HFFc6 (cell line): ENCODE measurements at regions not wholly inside any gene's neighbourhood (a gene's known extent, or its start where the extent isn't known, plus 50 kb on each side); places are given as distances from the start of the nearest gene placed in this dataset.

Source experiments
- DNase-seq: peaks from one replicate; pipeline ENCODE4 v3.0.0-alpha.2; 2018
- H3K27ac Mint-ChIP-seq: 2 replicates; pipeline ENCODE4 v1.8.0; 2020; ENCODE audit warnings: mild to moderate bottlenecking, mixed read lengths
- H3K27me3 Mint-ChIP-seq: 2 replicates; pipeline ENCODE4 v1.8.0; 2021; ENCODE audit warnings: mild to moderate bottlenecking, moderate library complexity, mixed read lengths; ENCODE audit not compliant: insufficient read depth
- H3K36me3 Mint-ChIP-seq: 2 replicates; pipeline ENCODE4 v1.8.0; 2021; ENCODE audit warnings: low read depth, mixed read lengths
- H3K4me1 Mint-ChIP-seq: 2 replicates; pipeline ENCODE4 v1.8.0; 2020; ENCODE audit warnings: low read depth, mixed read lengths
- H3K4me3 Mint-ChIP-seq: 2 replicates; pipeline ENCODE4 v1.8.0; 2020; ENCODE audit warnings: mild to moderate bottlenecking, moderate library complexity, mixed read lengths
- H3K9me3 Mint-ChIP-seq: 2 replicates; pipeline ENCODE4 v1.8.0; 2020; ENCODE audit warnings: mild to moderate bottlenecking, mixed read lengths
- CTCF ChIP-seq: fragments of 200-600 bp; sonication (generic); IDR thresholded peaks from 2 replicates; pipeline ENCODE4 v1.5.0; 2021; ENCODE audit warnings: antibody characterized with exemption, mild to moderate bottlenecking

- Mint-ChIP-seq H3K4me1 (no peaks in the 10 kb centered on the region), H3K36me3 (no peaks in the 10 kb centered on the region), H3K9me3 (no peaks in the 10 kb centered on the region), H3K27ac (no peak overlapping the region), H3K27me3 (no peaks in the 10 kb centered on the region; the same call in none of the 2 replicates), H3K4me3 (no peak overlapping the region)
- no peak for TF ChIP-seq CTCF
- no peak for DNase-seq
Observed at GRCh38 chr7:56229631-56230030, 113.4 kb upstream of the NUPR2 start.

- Mint-ChIP-seq H3K36me3 (no peaks in the 10 kb centered on the region), H3K27me3 (peaks cover 4% of the 10 kb centered on the region), H3K9me3 (peaks cover 17% of the 10 kb centered on the region), H3K27ac (no peak overlapping the region), H3K4me1 (no peaks in the 10 kb centered on the region), H3K4me3 (no peak overlapping the region)
- no peak for DNase-seq
- no peak for TF ChIP-seq CTCF
Observed at GRCh38 chr7:56222866-56223265, 106.6 kb upstream of the NUPR2 start.

GRCh38 chr7:56219017-56219416 is 102.8 kb upstream of the NUPR2 start:
- no peak overlapping the region for H3K27ac Mint-ChIP-seq
- peaks cover 4% of the 10 kb centered on the region for H3K27me3 Mint-ChIP-seq
- no peak for TF ChIP-seq CTCF
- DNase-seq = no peak
- H3K4me1 Mint-ChIP-seq = no peaks in the 10 kb centered on the region
- no peak overlapping the region for H3K4me3 Mint-ChIP-seq
- peaks cover 4% of the 10 kb centered on the region; the same call in 1 of the 2 replicates for H3K36me3 Mint-ChIP-seq
- peaks cover 39% of the 10 kb centered on the region for H3K9me3 Mint-ChIP-seq

- H3K4me1 Mint-ChIP-seq = no peaks in the 10 kb centered on the region
Observed at GRCh38 chr7:56218510-56218909, 102.3 kb upstream of the NUPR2 start.

GRCh38 chr7:56213574-56213973 is 97.4 kb upstream of the NUPR2 start:
- Mint-ChIP-seq H3K4me3 (no peak overlapping the region), H3K27me3 (no peaks in the 10 kb centered on the region), H3K9me3 (peaks cover 53% of the 10 kb centered on the region), H3K27ac (no peak overlapping the region), H3K36me3 (peaks cover 4% of the 10 kb centered on the region; the same call in 1 of the 2 replicates), H3K4me1 (no peaks in the 10 kb centered on the region)
- no peak for TF ChIP-seq CTCF
- no peak for DNase-seq

More at GRCh38 chr7:56218510-56218909, 102.3 kb upstream of the NUPR2 start:
- Mint-ChIP-seq H3K27ac (no peak overlapping the region), H3K9me3 (peaks cover 39% of the 10 kb centered on the region), H3K4me3 (no peak overlapping the region), H3K36me3 (peaks cover 4% of the 10 kb centered on the region; the same call in 1 of the 2 replicates), H3K27me3 (peaks cover 4% of the 10 kb centered on the region)
- TF ChIP-seq CTCF = no peak
- no peak for DNase-seq

- DNase-seq = no peak
- H3K36me3 Mint-ChIP-seq = no peaks in the 10 kb centered on the region
- TF ChIP-seq CTCF = no peak
- H3K9me3 Mint-ChIP-seq = peaks cover 32% of the 10 kb centered on the region
- H3K4me1 Mint-ChIP-seq = no peaks in the 10 kb centered on the region
- H3K27ac Mint-ChIP-seq = no peak overlapping the region
- no peak overlapping the region for H3K4me3 Mint-ChIP-seq
- H3K27me3 Mint-ChIP-seq = no peaks in the 10 kb centered on the region
Observed at GRCh38 chr7:56206420-56206819, 90.2 kb upstream of the NUPR2 start.
